Testis (tissue), 2 donors: ENCODE measurements at regions not wholly inside any gene's neighbourhood (a gene's known extent, or its start where the extent isn't known, plus 50 kb on each side); places are given as distances from the start of the nearest gene placed in this dataset.

Source experiments
- CTCF ChIP-seq, 3 experiments: fragments of 450-650 bp in 2 of 3; fragments of 200-600 bp in 1 of 3; sonication (generic) in 1 of 3; IDR thresholded peaks; one replicate each; pipeline ENCODE4 v1.5.1; 2016 to 2019; ENCODE audit warnings: antibody characterized with exemption in 3 of 3, mild to moderate bottlenecking in 2 of 3, moderate library complexity in 1 of 3
- POLR2A ChIP-seq: fragments of 450-650 bp; IDR thresholded peaks from one replicate; pipeline ENCODE4 v1.6.1; 2017; ENCODE audit warnings: antibody characterized with exemption, mild to moderate bottlenecking, moderate library complexity

GRCh38 chr9:96163712-96164111 lies 138.3 kb downstream of the HSD17B3 start:
- TF ChIP-seq CTCF (IDR thresholded peaks at IDR 0.05) (no peak), POLR2A (no peak)
